ENCODE measurements at regions not wholly inside any gene's neighbourhood (a gene's known extent, or its start where the extent isn't known, plus 50 kb on each side); places are given as distances from the start of the nearest gene placed in this dataset.
A peak's percentile ranks its signal among the peaks of the same experiment; 100 is the strongest.
"Not testable (repeated sequence)": the region's sequence is repeated elsewhere in the genome, so short reads cannot be mapped to it uniquely, and the experiment has no call there.

DNA sequence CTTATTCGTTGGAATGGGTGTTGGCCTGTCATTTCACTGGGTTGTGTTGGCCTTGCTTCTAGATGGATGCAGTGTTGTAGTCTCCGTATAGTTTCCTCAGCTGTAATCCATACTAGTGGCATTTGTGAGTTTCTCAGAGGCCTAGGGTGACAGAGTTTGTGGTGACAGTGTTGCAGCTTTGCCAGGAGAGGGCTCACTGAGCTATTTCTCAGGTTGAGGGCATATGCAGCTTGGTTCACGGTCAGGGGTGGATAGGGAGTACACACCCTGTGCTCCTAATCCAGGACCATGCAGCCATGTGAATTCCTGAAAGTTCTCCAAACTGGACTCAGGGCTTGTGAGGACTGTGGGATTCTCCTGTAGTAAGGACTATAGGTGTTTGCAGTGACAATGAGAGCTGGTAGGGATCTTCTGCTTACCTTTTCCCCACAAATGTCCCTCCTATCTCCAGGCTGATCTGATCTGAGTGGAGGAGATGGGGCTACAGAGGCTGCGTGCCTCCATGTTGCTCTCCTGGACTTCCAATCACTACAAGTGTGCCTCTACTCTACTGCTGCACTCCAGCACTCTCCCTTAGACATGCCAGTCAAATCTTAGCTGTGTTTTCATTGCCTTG lies 229.0 kb downstream of the STK31 start:
- peak; percentile 36 for DNase-seq

DNA sequence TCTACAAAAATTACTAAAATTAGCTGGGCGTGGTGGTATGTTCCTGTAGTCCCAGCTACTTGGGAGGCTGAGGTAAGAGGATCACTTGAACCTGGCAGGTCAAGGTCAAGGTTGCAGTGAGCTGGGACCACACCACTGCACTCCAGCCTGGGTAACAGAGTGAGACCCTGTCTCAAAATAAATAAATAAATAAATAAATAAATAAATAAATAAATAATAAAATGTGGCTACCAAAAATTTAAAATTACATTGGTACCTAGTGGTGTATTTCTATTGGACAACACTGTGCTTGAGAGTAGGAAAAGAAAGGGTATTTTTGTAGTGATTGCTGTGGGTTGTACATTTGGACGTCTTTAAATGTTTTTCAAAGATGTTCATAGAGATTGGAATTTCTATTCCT lies 229.7 kb downstream of the STK31 start:
- not testable (repeated sequence) for DNase-seq

DNA sequence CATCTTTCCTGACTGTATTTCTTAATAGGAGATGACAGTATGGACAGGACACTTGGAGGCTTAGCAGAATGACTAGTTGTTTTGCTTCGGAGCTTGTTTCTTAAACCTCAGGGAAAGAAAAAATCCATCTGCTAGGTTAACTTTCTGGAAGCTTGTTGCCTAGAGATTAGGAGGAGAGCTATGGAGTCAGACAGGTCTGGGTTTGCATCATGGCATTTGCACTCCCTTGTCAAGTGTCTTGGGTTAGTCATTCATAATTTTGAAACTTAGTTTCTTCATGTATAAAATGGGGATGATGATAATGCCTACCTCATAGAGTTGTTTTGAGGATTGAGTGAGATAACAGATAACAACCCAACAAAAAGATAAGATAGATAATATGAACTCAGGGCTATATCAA lies 231.5 kb downstream of the STK31 start:
- DNase-seq, result no peak

DNA sequence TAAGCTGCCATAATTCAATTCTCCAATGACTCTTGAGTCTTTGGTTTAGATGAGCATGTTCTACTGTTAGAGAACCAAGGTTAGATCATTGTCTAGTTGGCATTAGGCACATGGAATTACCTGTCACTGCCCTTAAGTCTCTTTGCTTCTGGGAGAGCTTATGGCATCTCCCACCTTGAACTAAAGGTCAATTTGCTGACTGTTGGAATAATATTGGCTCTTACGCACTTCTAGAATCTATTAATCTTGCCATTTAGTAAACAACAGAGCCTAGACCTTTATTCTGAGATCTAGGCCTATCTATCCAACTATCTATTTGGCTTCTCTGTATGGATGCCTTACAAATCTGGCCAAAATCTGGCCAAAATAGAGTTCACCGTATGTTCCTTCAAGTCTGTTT lies 232.0 kb downstream of the STK31 start:
- no peak for DNase-seq

DNA sequence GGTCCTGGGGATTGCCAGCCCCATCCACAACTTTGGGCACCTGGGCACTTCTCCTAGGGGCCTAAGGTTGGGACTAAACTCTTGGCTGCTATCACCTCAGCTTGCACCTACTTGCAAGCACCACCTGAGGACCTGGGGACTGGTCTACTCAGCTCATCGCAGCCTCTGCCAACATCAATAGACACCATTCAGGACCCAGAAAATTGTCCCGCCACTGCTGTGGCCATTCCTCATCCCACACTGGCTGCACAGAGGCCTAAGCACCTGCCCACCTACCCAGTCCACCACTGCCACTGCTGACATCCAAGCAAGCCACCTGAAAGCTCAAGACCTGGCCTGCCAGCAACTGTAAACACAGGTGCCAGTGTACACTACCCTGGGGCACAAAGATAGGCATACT lies 234.1 kb downstream of the STK31 start:
- DNase-seq, result no peak

DNA sequence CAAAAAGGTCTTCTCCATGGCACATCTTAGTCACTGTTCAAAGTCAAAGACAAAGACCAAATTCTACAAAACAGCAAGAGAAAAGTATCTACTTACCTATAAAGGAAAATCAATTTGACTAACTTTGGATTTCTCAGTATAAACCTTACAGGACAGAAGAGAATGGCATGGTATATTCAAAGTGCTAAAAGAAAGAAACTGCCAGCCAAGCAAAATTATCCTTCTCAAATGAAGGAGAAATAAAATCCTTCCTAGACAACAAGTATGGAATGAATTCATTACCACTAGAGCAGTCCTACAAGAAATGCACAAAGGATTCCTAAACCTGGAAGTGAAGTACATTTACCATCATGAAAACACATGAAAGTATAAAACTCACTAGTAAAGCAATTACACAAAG lies 235.5 kb downstream of the STK31 start:
- DNase-seq, result no peak

DNA sequence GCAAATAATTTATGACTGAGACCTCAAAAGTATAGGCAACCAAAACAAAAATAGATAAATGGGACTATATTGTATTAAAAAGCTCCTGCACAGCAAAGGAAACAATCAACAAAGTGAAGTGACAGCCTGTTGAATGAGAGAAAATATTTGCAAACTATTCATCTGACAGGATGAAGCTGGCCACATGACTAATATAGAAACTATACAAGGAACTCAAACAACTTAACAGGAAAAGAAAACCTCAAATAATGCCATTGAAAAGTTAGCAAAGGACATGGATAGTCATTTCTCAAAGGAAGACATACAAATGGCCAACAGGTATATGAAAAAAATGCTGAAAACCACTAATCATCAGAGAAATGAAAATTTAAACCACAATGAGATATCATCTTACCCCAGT lies 245.1 kb downstream of the STK31 start:
- peak; percentile 22 for DNase-seq

DNA sequence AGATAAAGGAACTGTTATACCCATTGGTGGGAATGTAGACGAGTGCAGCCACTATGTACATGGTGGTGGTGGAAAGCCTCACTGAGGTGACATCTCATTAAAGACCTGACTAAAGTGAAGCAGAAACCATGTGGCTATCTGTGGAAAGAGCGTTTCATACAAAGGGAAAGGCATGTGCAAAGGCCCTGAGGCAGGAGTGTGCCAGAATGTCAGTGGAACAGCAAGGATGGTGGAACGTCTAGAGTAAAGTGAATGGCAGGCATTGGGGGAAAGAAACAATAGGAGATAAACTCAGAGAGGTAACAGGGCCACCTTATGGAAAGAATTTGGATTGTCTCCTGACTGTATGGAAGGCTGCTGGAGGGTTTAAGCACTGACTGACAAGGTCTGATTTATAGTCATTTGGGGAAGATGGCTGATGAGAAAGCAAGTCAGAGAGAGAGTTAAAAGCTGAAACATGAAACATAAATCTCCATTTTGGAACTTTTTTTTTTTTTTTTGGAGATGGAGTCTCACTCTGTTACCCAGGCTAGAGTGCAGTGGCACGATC lies 245.7 kb downstream of the STK31 start:
- DNase-seq, result no peak

DNA sequence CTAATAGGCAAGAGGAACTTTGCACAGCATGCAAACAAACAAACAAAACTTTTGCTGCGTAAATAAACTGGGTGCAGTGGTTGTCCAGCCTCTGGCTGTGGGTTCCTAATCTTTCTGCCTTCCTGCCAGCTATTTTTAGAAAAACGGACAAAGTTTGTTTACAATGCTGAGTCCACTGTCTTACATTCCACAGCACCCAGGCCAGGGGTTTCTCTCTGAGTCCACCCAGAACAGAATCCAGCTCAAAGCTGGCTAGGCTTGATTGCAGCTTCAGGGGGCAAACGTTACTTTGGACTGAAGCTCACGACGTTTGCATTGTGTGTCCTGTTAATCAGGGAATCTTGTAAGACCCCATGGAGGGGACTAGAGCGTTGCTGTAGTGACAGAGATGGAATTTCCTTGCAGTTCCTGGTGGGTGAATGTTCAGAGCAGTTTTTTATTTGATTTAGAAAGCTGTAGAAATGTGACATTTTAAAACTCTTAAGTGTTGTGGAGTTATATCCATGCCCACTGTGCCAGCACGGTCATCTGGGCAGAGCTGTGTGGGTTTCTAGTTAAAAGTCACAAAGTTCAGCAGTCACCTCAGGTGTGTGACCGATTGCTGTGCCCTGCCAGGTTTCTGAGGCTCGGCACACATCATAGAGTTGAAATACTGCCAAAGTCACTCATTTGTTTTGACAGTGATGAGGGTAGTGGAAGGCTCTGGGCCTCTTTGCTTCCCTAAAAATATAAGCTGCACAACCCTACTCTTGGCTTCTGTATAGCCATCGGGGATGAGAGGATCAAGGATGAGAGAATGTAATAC lies 247.0 kb downstream of the STK31 start:
- no peak for DNase-seq

DNA sequence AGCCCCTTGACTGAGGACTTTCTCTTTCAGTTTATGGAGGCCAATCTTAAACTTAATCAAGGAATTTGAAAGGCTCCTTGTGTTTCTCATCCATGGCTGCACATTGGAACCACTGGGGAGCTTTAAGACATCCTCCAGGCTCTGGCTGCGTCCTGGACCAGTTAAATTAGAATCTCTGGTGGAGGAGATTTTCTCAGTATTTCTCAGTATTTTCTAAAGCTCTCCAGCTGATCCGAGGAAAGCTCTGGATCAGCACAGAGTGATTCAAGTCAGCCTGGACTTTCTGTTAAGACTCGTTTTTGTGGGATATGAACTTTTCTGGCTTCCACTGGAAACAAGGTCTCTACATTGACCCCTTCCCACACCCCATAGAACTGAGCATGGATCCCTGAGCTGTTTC lies 249.8 kb downstream of the STK31 start:
- no peak for DNase-seq

DNA sequence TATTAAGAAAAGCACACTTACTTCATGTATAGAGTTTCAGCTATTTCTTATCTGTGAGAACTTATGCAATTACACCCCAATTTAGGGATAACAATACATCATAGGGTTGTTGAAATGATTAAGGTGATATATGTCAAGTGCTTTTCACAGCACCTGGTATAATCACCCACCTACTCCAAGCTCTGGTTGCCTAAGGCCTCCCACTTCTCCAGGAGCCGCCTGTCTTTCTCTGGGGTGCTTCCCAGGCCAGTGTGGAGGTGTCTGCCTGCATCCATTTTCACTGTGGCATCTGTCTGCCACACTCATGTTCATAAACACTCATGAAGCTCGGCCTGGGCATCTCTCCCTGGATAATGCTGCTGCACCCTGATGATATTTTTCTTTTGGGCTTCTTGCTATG lies 250.3 kb downstream of the STK31 start:
- no peak for DNase-seq

DNA sequence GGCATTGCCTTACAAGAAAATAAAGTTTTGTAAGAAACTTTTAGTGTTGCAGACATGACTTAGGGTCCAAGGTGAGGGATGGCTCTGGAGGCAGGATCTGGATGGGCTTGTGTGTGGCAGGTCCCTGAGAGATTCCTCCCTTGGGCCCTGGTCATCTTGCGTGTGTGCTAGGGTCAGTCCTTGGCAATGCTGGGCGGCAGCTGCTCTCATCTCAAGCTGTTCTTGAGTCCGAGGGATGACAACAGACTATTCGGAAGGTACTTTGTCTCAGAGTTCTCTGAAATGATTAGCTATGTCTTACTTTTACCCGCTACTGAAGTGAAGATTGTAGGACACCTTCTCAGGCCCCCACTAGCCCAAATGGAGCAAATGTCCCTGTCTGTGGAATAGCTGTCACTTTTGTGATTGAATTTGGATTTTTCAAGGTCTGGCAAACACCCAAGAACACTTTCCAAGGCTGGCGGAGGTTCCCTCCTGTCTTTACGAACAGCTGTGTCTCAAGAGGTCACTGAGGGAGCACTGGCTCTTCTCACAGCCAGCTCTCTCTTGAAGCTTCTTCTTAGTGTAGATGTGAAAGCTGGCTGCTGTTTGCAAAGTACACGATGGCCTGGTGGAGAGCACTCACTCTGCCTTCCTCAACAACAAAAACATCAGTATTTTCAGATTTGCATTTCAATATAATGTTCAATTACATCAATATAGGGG lies 253.6 kb downstream of the STK31 start:
- DNase-seq, result no peak

DNA sequence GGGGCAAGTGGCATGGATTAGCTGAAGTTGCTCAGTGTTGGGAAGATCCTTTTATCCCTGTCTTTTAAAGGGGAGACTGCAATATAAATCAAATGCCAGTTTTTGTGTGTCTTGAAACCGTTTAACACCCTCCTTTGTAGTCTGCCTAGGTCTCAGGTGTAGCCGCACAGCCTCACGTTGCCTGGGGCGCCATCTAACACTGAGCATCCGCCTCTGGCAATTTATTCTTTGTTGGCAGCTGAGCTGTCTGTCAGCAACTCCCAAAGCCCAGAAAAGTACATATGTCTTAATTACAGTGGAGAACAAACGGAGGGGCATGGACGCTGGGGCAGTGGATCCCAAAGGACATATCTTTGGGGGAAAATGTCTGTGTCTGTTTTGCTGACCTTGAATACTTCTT lies 254.7 kb downstream of the STK31 start:
- no peak for DNase-seq

DNA sequence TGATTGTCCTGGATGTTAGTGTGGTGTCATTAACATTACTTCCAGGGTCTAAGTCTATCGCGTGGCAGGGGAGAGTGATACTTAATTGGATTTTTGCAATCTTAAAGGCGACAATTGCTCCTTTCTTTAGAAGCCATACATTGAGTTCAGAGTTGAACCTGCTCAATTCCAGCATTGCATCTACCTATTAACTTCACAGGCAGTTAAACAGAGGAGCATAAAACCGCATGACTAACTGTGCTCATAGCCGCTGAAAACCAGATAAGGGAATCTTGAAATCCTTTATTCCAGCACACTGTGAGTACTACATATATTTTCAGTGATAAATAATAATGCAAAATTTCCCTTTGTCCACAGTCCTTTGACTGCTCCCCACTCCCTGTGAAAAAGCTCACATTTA lies 255.3 kb downstream of the STK31 start:
- DNase-seq, result no peak

DNA sequence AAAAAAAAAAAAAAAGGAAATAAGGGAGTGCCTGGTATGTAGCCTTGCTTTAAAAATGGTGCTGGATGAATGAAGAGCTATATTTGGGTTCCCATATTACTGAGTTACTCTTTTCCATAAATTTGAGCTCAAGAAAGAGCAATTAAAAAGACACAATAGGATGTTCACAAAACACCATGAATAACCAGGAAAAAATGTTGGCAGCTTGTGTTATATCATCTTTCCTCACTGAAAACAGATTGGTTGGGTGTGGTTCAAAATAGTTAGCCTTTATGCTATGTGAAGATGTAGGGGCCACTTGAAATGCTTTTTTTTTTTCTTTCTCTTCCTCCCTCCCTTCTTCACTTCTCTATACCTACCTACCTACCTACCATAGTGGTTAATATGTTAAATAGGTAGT lies 256.9 kb downstream of the STK31 start:
- no peak for DNase-seq

DNA sequence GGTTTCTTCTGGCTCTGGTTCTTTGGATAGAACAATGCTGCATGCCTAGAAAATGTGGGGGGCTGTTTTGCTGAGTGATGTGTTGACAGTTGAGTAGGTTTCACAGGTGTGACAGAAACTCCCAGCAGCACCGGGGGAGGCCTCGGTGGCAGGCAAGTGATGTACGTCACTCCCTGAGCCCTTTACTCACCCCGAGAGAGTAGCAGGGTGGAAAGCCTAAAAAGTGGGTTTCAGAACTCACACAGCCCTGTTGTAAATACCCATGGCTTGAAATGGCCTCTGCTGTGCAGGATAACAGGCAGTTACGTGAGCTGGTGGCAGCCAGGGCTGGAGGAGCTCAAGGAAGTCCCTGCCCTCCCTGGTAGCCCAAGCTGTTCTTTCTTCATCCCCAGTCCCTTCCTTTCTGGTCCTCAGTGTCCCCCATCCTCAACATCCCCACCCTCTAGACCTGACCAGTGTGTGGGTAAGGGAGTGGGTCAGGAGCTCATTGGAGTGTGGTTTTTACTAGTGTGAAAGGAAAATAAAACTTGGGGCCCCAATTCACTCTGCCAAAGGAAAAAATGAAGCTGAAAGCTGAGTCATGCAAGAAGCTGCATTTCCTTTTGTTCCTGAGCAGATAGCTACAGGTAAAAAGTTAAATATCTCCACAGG lies 258.1 kb downstream of the STK31 start:
- no peak for DNase-seq

DNA sequence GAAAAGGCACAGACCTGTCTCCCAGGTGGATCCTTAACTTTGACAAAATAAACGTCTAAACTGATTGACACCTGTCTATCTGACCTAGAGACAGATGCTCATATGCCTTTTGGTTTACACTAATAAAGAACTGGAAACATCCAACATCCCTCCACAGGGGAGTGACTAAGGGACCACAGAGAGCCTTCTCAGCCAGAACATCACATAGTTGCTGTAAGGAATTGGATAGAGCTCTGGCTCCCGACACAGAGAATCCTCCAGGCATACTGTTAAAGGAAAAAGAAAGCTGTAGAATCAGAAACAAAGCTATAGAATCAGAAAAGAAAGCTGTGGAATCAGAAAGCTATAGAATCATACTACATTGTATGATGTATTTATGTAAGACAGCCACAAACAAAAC lies 258.8 kb downstream of the STK31 start:
- DNase-seq, result no peak

DNA sequence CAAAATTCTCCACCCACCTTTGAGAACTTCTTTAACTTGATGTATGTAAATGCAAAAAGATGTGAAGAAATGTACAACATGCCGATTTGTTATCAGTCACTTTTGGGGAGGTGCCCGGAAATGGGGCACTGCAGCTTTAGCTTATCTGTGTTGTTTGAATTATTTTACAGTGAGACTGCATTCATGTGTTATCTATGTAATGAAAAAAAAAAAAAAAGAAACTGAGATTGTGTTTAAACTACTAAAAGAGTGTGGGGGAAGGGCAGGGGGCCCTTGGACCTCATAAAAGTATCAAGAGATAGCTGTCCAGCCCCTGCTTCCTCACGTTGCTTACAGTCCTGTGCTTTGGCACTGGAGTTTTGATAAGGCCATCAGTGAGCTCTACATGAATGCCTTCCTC lies 259.4 kb downstream of the STK31 start:
- DNase-seq, result no peak

DNA sequence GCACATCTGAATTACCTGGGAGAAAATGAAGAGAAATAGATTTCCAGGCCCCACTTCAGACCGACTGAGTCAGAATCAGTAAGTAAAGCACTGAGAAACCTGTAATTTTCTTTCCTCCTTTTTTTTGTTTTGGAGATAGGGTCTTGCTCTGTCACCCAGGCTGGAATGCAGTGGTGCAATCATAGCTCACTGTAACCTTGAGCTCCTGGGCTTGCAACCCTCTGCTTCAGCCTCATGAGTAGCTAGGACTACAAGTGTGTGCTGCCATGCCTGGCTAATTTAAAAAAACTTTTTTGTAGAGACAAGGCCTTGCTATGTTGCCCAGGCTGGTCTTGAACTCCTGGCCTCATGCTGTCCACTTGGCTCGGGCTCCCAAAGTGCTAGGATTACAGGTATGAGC lies 260.2 kb downstream of the STK31 start:
- DNase-seq, result no peak

DNA sequence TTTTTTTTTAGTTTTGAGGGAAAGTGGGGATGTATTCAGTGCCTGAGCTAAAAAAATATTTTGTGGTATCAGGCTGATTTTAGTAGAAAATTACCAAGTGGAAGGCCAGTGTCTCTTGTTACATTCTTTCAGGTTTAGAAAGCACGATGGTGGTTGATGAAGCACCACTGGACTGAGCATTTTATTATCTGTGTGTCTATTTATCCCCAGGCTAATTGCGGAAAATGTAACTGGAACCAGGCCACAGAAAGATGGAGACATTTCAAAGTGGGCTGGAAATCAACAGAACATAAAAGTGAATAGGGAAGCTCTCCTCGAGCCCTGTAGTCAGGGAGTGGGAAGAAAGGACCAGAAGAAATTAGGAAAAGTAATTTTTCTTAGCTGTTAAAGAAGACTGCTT lies 261.0 kb downstream of the STK31 start:
- DNase-seq, result peak; percentile 13

DNA sequence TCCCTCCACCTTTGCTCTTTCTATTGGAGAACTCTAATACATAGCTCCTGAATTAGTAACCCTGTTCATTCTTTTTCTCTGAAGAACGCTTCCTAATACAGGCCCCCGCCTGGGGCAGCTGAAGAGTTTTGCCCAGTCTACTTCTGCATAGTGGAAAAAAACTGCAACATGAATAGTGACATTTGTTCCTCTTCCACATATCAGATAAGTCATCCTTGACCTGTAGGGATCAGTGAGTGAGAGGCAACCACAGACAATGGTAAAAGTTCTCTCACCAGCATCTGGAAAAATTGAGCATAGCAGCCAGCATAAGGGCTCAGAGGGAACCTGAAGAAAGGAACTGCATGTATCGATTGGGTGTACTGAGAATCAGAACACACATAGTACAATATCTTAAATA lies 262.0 kb downstream of the STK31 start:
- no peak for DNase-seq

DNA sequence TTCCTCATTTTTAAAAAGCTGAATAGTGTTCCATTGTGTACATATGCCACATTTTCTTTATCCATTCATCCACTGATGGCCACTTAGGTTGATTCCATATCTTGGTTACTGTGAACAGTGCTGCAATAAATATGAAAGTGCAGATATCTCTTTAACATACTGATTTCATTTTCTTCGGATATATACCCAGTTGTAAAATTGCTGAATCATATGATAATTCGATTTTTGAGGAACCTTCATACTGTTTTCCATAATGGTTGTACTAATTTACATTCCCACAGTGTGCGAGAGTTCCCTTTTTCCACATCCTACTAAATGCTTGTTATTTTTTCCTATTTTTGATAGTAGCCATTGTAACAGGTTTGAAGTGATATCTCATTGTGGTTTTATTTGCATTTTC lies 263.2 kb downstream of the STK31 start:
- no peak for DNase-seq

DNA sequence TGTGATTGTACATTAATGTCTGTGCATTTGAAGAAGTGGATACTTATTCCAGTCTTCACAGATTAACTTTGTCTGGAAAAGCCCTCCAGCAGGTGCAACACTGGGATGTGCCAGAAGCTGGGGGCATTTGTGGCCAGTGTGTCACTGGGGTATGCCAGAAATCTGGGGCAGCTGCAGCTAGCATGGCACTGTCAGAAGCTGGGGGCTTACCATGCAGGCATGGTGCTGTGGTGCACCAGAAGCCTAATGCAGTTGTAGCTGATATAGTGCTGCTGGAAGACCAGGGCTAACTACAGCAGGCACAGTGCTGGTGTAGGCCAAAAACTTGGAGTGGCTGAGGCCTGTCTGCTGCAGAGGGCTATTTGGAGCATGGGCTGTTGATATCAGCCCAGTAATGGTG lies 270.1 kb downstream of the STK31 start:
- no peak for DNase-seq

DNA sequence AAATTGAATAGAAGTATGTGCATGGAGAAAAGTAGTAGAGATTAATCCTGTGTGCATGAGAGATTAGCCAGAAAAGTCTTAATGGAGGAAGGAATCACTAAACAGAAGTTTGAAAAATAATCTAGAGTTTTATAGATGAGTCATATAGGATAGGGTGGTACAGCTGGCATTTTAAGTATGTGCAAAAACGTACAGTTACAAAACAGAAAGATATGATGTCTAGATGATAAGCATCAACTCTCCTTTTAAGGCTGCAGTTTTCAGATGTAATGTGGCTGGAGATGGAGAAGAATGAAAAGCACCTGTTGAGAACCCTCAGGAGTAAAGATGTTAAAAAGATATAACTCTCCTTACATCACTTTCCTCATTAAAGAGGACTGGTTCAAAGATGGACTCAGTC lies 271.3 kb downstream of the STK31 start:
- DNase-seq, result no peak
